Glomerular endothelial cell (primary cell): ENCODE measurements at regions not wholly inside any gene's neighbourhood (a gene's known extent, or its start where the extent isn't known, plus 50 kb on each side); places are given as distances from the start of the nearest gene placed in this dataset.

Experiments
- DNase-seq: peaks from one replicate; pipeline ENCODE4 v3.0.0-alpha.2; 2011; ENCODE audit warnings: low read depth, low spot score; ENCODE audit errors: extremely low read depth

DNA sequence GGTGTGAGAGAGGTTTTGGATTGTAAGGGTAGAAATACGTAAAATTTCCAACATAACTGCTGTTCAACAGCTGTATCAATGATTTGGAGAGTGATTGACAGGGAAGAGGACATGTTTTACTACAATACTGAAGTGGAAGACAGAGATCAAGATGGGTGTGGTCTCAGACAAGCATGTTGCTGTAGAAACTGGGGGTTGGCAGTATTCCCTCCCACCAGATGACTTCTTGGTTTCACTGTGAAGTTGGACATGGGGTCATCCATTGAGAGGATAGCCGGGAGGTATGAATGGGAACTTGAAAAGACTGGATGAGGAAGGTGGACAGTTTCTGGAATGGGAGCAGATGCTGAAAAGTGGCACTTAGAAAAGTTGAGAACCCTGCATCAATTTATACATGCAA is 95.3 kb upstream of the HDAC9 start:
- no peak for DNase-seq

GRCh38 chr7:18400726-18401125 is 94.8 kb upstream of the HDAC9 start:
- DNase-seq: no peak

- no peak for DNase-seq
These were observed 93.8 kb upstream of the HDAC9 start for GRCh38 chr7:18401757-18402156.

DNA sequence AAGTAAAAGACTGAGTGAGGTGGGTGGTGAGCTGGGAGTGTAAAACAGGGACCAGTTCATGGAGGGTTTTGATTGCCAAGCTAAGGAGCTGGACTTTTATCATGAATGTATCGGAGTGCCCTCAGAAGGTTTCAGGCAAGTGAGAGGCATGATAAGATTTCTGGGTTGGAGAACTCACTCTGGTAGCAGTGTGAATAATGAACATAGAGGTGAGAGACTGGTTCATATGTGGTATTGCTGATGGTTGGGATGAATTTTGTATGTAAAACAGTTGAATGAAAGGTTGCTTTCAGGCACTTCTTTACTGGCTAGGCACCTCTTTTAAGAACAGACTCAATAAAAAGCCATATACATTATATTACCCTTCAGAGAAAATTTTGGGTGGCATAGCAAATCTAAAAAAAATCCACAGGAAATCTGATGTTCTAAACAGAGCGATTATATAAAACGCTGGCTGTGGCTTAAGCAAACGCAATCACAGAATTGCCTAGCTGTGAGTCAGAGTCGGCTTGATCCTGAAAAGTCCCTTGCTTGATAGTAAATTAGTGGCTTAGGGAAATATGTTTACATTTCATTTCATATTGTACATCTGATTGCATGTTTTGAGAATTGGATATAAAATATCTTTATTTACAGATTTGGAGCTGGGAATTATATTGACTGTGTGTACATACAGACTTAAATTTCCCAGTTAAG is 92.9 kb upstream of the HDAC9 start:
- DNase-seq: no peak

- no peak for DNase-seq
These were observed 89.8 kb upstream of the HDAC9 start for GRCh38 chr7:18405726-18406125.

DNA sequence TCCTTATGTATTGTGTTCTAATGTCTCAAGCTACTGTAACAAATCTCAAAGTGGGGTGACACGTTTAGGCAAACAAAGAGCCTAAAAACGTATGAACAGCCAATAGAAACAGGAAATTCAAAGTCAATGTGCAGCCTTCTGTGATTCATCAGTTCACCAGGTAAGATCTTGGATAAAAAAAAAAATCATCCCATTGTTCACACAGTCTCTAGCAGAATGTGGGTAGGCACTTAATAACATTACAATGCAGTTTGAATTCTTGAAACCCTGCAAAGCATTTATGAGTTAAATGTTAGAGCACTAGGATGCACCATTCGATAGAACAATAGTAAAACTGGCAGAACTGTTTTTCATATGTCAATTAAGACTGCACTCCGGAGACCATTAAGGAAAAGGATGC is 88.2 kb upstream of the HDAC9 start:
- no peak for DNase-seq

- no peak for DNase-seq
These were observed 87.1 kb upstream of the HDAC9 start for GRCh38 chr7:18408461-18408860.

DNA sequence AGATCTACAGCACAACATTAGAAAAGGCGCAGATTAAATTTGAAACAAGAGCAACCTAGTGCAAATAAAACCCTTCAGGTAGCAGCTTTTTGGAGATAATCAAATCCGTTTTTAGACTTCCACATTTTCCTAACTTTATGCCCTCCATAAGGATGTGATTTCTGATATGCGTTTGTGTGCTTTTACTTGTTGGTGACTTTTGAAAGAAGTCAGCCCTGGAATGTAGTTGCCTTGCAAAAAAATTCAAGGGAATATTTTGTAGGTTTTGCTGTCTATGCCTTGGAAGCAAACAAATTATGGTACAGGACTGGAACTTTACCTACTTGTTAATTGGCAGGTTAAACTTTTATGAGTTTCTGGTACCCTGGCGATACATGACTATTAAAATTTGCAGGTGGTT is 86.7 kb upstream of the HDAC9 start:
- DNase-seq: no peak

DNA sequence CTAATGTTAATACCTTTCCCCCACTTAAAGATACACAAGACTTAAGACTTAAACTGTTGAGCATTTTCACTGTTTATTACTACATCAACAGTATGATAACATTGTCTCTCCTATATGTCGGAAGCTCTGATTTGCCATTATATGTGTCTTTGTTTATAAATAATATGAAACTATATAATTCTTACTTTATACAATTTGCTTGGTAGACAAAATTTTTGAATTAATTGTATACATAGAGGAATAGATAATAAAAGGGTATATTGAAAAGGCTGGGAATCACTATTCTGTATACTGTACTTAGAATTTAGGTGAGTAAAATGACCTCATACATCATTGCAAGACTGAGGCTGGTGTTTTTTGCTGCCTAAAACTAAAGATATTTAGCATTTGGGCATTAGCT is 82.1 kb upstream of the HDAC9 start:
- DNase-seq: no peak

DNA sequence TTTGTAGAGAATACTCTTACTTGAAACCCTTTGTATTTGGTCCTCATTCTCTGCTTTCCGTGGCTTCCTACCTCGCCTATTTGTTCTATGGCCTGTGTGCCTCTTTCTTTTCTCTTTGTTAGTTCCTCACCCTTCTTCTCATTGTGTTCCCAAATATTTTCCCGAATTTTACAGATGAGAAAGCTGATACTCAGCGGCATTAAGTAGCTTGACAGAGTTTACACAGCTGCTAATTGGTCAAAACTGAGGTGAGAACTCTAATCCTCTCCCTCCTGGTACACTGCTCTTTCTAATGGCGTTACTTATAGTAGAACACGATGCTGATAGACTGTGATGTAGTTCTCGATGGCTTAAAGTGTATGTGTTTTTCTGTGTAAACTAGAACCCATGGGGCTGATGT is 80.7 kb upstream of the HDAC9 start:
- no peak for DNase-seq

- no peak for DNase-seq
These were observed 78.6 kb upstream of the HDAC9 start for GRCh38 chr7:18416988-18417387.

DNA sequence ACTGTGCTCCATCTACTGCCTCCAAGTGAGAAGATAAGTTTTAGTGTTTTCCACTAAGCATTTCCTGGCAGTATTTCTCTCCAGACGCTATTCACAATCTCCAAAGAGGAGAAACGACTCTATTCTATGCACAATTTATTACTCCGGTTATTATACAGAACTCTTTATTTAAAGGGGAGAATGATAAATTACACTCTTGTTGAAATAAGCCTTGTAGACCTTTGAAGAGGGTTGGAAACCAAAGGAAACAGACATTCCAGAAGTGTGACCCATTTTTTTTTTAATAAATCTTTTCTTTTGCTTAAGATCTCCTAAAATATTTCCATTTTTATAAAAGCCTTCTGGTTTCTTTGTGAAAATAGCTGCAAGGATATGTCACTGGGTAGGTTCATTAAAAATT is 76.1 kb upstream of the HDAC9 start:
- no peak for DNase-seq

- DNase-seq: no peak
These were observed 75.4 kb upstream of the HDAC9 start for GRCh38 chr7:18420108-18420507.

- no peak for DNase-seq
These were observed 74.8 kb upstream of the HDAC9 start for GRCh38 chr7:18420748-18421147.

DNA sequence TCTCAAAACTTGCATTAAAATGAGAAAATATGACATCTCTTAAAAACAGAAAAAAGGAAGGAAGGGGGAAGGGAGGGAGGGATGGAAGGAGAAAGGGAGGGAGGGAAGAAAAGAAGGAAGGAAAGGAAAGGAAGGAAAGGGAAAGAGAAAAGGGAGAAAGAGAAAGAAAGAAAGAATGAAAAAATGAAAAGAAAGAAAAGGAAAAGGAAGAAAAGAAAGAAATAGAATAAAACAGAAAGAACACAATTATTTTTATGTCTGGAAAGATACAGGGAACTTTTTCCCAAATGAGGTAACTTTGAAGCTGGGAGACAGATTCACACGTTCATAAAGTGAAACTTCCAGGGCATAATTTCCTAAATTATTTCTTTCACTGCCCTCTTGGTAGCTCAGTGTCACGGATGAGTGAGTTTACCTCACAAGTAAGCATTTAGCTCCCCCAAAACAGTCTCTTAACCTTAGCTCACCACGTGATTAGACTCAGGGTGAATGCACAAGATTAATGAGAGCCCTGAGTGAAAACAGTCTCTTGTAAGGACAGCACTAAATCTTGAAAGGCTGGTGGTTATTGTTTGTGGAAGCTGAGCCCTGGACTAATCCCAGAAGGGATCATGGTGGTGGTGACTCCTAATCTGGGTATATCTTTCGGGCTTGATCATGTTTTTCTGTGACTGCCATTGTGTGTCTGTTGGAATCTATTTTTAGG is 74.1 kb upstream of the HDAC9 start:
- DNase-seq: no peak

- no peak for DNase-seq
These were observed 70.3 kb upstream of the HDAC9 start for GRCh38 chr7:18425227-18425626.

DNA sequence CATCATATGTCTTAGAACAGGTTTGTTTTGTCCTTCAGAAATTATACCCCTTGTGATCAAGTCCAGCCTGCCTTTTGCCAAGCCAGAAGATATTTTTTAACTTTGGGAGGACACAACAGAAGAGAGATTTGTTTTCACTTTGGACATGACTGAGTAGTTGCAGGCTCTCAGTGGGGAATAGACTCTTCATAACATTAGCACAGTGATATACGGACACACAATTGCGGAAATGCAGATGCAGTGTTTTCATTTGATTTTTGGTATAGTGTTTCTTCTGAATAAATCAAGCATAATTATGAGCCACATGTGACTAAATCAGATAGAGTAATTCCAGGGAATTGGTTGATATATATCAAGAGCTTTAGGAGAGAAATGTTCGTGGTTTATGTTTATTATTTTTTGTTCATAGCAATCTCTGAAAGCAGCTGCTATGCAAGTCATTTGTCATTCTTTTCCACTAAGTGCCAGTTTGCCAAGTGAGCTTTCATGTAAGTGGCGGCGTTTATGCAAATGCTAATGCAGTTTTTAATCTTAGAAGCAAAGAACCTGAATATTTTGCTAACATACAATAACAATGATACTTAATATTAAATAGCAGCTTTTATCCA is 69.6 kb upstream of the HDAC9 start:
- no peak for DNase-seq

DNA sequence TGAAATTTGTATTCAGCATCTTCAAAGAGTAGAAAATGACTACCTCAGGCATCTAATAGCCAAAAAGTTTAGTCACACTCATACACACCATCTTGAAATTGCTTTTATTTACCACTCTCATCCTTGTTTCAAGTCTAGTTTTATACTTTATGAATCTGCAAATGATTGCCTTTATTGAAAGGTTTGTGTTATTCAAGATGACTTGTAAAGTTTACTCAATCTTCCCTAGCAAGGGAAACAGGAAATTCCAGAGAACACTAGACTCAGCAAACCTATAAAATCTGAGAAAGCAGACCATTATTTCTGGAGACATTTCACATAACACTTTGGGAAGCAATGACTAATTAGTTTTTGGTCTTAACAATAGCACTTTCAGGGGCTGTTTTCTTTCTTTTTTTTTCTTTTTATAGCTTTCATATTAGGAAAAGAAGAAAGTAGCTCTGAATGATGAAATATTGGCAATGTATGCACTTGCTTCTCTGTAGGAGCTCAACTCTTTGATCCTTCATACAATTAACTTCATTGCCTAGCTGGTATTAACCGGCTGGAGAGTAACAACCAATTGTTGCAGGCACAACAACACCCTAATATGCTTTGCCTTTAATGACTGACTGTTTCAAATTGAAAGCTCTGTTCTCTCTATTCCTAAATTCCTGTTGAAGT is 68.9 kb upstream of the HDAC9 start:
- DNase-seq: peak; percentile 88

DNA sequence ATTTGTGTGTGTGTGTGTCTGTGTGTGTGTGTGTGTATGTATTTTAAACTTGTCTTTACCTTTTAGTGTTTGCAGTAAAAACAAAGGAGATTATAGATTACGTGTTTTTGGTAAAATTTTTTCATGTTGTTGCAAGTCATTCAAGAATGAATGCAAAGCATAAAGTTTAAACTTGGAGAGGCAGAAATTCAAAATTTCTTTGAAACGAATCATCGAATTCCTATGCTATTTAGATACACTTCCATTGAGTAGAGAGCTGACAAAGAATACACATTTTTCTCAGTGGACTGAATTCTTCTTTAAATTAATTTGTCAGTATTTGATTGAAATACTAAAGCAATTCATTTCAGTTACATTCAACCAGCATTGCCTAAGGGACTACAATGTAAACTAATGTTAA is 66.0 kb upstream of the HDAC9 start:
- DNase-seq: no peak

DNA sequence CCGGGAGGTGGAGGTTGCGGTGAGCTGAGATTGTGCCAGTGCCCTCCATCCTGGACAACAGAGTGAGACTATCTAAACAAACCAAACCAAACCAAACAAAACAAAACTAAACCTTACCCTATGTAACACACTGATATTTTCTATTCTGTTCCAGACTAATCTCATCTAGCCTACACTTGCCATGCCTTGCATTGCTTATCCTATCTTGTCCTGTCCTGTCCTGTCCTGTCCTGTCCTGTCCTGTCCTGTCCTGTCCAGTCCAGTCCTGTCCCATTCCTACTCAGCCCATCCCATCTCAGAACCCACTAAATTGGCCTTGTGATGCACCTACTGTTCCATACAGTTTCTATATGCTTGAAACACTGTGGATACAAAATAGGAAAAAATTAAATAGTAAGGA is 64.7 kb upstream of the HDAC9 start:
- DNase-seq: no peak

DNA sequence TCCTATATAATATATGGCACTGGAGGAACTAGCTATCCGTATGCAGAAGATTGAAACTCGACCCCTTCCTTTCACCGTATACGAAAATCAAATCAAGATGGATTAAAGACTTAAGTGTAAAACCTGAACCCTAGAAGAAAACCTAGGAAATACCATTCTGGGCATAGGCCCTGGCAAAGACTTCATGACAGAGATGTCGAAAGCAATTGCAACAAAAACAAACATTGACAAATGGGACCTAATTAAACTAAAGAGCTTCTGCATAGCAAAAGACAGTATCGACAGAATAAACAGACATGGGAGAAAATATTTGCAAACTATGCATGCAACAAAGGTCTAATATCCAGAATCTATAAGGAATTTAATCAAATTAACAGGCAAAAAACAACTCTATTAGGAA is 61.4 kb upstream of the HDAC9 start:
- no peak for DNase-seq

GRCh38 chr7:18437101-18437500 is 58.4 kb upstream of the HDAC9 start:
- DNase-seq: no peak
